Epithelial cell of esophagus (primary cell): ENCODE measurements at regions not wholly inside any gene's neighbourhood (a gene's known extent, or its start where the extent isn't known, plus 50 kb on each side); places are given as distances from the start of the nearest gene placed in this dataset.
"Not testable (repeated sequence)": the region's sequence is repeated elsewhere in the genome, so short reads cannot be mapped to it uniquely, and the experiment has no call there.

Experiments used
- DNase-seq: peaks from one replicate; pipeline ENCODE4 v3.0.0; 2010; ENCODE audit warnings: low read depth
- H3K4me3 ChIP-seq: 2 replicates; pipeline ENCODE4 v1.5.1; 2011; ENCODE audit warnings: mild to moderate bottlenecking, low read length, control low read depth
- TF ChIP-seq, protein P1 (sequence below): IDR thresholded peaks from 2 replicates; pipeline ENCODE4 v1.5.1; 2011; ENCODE audit warnings: low read depth, mild to moderate bottlenecking, low read length, control low read depth, inconsistent platforms; ENCODE audit not compliant: insufficient read depth; ENCODE audit errors: missing control alignments

DNA sequence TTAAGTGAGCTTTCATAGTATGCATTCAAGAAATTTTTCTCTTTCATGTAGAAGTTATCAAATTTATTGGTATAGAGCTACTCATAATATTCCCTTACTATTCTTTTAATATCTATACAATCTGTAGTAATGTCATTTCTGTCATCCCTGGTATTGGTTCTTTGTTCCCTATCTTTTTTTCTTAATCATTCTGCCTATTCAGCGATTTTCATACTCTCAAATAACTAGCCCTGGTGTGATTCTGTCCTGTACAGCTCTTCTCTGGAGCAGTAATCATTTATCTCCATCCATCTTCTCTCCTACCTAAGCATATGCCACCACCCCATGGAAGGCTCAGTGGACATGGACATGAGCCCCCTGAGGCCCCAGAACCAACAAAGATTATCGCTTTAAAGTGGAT lies 213.2 kb upstream of the NEBL start:
- TF ChIP-seq, protein P1, sequence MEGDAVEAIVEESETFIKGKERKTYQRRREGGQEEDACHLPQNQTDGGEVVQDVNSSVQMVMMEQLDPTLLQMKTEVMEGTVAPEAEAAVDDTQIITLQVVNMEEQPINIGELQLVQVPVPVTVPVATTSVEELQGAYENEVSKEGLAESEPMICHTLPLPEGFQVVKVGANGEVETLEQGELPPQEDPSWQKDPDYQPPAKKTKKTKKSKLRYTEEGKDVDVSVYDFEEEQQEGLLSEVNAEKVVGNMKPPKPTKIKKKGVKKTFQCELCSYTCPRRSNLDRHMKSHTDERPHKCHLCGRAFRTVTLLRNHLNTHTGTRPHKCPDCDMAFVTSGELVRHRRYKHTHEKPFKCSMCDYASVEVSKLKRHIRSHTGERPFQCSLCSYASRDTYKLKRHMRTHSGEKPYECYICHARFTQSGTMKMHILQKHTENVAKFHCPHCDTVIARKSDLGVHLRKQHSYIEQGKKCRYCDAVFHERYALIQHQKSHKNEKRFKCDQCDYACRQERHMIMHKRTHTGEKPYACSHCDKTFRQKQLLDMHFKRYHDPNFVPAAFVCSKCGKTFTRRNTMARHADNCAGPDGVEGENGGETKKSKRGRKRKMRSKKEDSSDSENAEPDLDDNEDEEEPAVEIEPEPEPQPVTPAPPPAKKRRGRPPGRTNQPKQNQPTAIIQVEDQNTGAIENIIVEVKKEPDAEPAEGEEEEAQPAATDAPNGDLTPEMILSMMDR: no peak
- no peak overlapping the region for H3K4me3 ChIP-seq
- DNase-seq: no peak

DNA sequence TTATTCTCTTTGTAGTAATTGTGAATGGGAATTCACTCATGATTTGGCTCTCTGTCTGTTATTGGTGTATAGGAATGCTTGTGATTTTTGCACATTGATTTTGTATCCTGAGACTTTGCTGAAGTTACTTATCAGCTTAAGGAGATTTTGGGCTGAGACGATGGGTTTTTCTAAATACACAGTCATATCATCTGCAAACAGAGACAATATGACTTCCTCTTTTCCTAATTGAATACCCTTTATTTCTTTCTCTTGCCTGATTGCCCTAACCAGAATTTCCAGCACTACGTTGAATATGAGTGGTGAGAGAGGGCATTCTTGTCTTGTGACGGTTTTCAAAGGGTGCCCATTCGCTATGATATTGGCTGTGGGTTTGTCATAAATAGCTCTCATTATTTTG lies 209.8 kb upstream of the NEBL start:
- not testable (repeated sequence) for DNase-seq, H3K4me3 ChIP-seq

DNA sequence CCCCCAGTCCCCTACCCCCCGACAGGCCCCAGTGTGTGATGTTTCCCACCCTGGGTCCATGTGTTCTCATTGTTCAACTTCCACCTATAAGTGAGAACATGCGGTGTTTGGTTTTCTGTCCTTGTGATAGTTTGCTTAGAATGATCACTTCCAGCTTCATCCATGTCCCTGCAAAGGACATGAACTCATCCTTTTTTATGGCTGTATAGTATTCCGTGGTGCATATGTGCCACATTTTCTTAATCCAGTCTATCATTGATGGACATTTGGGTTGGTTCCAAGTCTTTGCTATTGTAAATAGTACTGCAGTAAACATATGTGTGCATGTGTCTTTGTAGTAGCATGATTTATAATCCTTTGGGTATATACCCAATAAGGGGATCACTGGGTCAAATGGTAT lies 208.2 kb upstream of the NEBL start:
- not testable (repeated sequence) for H3K4me3 ChIP-seq, DNase-seq

DNA sequence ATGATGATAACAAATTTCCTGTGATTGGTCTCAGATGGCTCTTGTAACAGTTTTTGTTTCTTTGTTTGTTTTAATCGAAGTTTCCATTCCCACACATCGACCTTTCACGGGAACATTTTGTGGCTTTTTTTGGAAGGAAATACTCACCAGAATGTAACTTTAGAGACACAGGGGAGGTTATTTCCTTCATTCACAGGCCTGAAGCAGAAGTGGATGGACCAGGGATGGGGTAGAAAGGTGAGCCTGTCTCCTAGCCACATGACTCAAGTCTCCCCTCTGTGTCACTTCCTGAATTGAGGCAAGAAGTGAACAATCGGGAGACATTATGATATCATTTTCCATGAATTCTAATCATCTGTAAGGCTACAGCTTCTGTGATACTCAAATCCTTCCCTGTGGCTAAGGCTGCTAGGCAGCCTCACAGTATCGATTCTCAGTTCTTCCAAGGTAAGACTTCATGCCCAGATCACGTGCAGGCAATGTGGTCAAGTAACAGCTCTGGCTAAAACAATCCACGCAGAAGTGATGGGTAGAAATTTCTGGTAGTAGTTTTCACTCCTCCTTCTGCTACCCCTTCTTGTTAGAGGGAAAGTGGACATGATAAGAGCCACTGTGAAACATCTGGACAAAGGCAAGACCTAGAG lies 203.9 kb upstream of the NEBL start:
- peak; percentile 73 for DNase-seq
- TF ChIP-seq, protein P1: no peak
- no peak overlapping the region for H3K4me3 ChIP-seq

DNA sequence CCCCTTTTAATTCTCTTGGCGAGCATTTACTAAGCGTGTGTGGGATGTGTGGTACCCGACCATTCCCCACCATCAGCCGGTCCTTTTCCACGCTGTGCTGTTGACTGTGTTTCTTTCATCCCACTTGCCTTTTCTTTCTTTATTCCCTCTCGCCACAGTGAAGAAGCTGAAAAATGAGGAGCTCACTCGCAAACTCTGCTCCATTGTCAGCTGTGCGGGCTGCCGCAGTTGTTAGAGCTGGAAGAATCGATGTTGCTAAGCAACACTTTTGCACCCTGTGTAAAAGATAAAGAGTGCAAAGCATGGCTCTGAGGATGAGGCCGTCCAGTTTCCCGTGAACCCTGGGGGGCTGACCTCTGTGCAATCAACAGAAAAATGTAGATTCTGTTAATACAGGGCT lies 203.1 kb upstream of the NEBL start:
- TF ChIP-seq, protein P1: no peak
- no peak for DNase-seq
- no peak overlapping the region for H3K4me3 ChIP-seq

DNA sequence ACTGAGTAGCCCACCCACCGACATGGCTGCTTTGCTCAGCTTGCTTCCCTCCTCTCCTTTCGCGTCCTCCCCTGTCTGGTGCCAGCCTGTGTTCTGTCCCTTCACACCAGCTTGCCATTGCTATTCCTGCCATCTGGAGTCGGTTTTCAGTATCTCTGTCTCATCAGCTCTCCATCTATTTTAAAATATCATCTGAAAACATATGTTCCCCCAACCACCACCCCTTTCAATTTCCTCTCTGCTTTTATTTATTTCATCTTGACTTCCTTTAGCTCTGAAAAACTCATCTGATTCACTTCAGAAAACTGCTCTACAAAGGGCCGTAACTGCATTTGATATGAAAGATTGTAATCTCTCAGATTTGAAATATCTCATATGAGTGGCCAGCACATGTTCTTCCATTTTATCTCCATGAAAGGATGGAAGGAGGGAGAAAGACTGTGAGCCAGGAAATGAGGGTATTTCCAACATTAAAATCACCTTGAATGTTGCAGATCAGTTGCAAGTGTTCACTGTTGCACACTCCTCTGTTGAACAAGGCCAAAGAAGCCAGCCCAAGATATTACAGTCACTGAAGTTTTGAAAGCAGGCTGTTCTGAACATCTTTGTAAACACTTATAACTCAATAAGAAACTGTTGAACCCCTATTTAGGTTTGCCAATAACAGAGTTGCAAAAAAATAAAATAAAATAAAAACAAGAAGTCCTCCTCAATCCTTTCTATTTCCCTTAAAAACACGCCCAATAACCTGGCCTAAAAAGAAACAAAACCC lies 202.4 kb upstream of the NEBL start:
- no peak overlapping the region for H3K4me3 ChIP-seq
- no peak for DNase-seq
- TF ChIP-seq, protein P1: no peak

DNA sequence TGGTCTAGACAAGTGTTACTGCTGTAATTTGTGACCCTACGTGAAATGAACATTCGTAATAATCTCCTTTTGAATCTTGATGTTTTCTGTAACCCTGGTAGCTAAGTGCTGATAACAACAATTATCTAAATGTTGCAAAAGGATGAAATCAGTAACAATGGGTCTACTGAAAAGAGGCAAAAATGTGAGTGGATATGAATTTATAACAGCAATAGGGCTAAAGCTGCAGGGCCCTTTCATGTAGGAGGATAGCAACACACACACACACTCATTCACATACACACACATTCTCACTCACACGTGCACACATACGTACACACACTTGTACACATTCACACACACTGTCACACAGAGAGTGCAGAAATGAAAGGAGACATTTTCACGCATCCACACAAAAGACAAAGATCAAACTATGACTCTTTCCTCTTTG lies 200.8 kb upstream of the NEBL start:
- TF ChIP-seq, protein P1: no peak
- H3K4me3 ChIP-seq: no peak overlapping the region
- DNase-seq: no peak

DNA sequence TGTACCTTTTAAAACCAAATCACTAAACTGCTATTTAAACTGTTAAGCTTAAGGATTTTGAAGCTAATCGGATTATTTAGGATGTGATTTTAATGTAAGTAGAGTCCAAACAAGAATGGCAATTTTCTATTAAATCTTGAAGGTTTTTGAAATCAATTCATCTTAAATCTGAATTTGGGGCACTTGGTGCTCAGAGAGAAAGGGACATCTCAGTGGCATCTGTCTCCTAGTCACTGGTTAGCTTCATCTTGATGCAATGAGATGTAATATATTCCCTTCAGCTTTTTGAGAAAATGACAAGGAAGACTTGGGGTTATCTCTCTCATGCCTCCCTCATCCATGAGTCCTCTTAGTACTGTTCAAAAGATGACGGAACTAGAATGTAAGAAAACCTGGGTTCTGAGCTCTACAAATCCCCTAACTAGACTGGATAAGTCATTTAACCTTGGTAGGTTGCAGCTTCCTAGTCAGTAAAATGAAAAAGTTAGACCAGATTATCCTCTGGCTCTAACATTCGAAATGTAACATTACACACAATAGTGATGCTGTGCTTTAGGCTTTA lies 198.5 kb upstream of the NEBL start:
- H3K4me3 ChIP-seq: no peak overlapping the region
- TF ChIP-seq, protein P1: no peak
- DNase-seq: no peak
